A549 (cell line): ENCODE measurements at regions not wholly inside any gene's neighbourhood (a gene's known extent, or its start where the extent isn't known, plus 50 kb on each side); places are given as distances from the start of the nearest gene placed in this dataset.

ENCODE experiments used
- ATAC-seq, 2 experiments: fragments of 200-7000 bp in 1 of 2; fragments of >200 bp in 1 of 2; cut with Nextera tagmentation in 1 of 2; cut with Tn5 transposase in 1 of 2; 3 replicates each; pipeline versions ENCODE4 v1.8.0 to v1.9.1; 2018 to 2020; ENCODE audit warnings: mild to moderate bottlenecking in 1 of 2, moderate library complexity in 1 of 2
- CTCF ChIA-PET: fragments of 300-600 bp; sonication (Branson Sonifier 250); formaldehyde crosslinking; extraction: SDS; loops from one replicate; lab custom pipeline; 2021; ENCODE audit warnings: antibody characterized with exemption, inconsistent platforms; lab: Yijun Ruan, JAX
- POLR2A ChIA-PET: fragments of 350-600 bp; formaldehyde crosslinking; extraction: SDS; loops from one replicate; lab custom pipeline; 2021; ENCODE audit warnings: antibody characterized with exemption, inconsistent platforms; lab: Yijun Ruan, JAX
- DNase-seq, 2 experiments: peaks; one replicate each; pipeline versions ENCODE4 v3.0.0 to v3.0.0-alpha.2; 2011 to 2016; ENCODE audit warnings: low read depth in 1 of 2, low spot score in 1 of 2
- FAIRE-seq: peaks from 2 replicates; lab custom pipeline; 2011; peaks lifted over from hg19 to GRCh38; lab: Jason Lieb, UNC
- H3K27ac ChIP-seq, 2 experiments: fragments of >200 bp; sonication (Bioruptor Twin); formaldehyde crosslinking; 3 replicates each; pipeline ENCODE4 v1.5.1; 2016 to 2017
- H3K4me1 ChIP-seq: fragments of >200 bp; sonication (Bioruptor Twin); formaldehyde crosslinking; 3 replicates; pipeline ENCODE4 v1.6.1; 2016
- H3K4me2 ChIP-seq: fragments of >200 bp; sonication (Bioruptor Twin); formaldehyde crosslinking; 3 replicates; pipeline ENCODE4 v1.6.1; 2016
- H3K4me3 ChIP-seq: fragments of >200 bp; sonication (Bioruptor Twin); formaldehyde crosslinking; 3 replicates; pipeline ENCODE4 v1.5.1; 2016
- H3K9me3 ChIP-seq: fragments of >200 bp; sonication (Bioruptor Twin); formaldehyde crosslinking; 3 replicates; pipeline ENCODE4 v1.6.1; 2016
- BHLHE40 ChIP-seq: IDR thresholded peaks from 2 replicates; pipeline ENCODE4 v1.6.1; 2012; ENCODE audit warnings: low read depth, low read length, inconsistent platforms
- CBX2 ChIP-seq: fragments of 200-600 bp; sonication (generic); IDR thresholded peaks from 2 replicates; pipeline ENCODE4 v1.6.1; 2016; ENCODE audit warnings: low read depth, mild to moderate bottlenecking, borderline replicate concordance
- CEBPB ChIP-seq, 2 experiments: fragments of >200 bp in 1 of 2; sonication (Bioruptor Twin) in 1 of 2; formaldehyde crosslinking in 1 of 2; IDR thresholded peaks; 2 replicates each; pipeline ENCODE4 v1.6.1; 2012 to 2016
- CHD4 ChIP-seq: fragments of 200-600 bp; sonication (generic); IDR thresholded peaks from 2 replicates; pipeline ENCODE4 v1.6.1; 2016; ENCODE audit warnings: antibody characterized with exemption, mild to moderate bottlenecking, borderline replicate concordance
- EHF ChIP-seq: fragments of 250-450 bp; sonication (Bioruptor Pico); IDR thresholded peaks from 2 replicates; pipeline ENCODE4 v1.5.0; 2020; ENCODE audit warnings: mild to moderate bottlenecking
- EP300 ChIP-seq, 2 experiments: fragments of >200 bp; sonication (Bioruptor Twin); formaldehyde crosslinking; IDR thresholded peaks; 2 replicates in 1 of 2; 3 replicates in 1 of 2; pipeline ENCODE4 v1.6.1; 2016 to 2017
- ESRRA ChIP-seq: fragments of 150-350 bp; IDR thresholded peaks from 2 replicates; pipeline ENCODE4 v1.6.1; 2014; ENCODE audit warnings: mild to moderate bottlenecking, low read length, borderline replicate concordance
- HDAC2 ChIP-seq: fragments of 200-600 bp; sonication (generic); IDR thresholded peaks from 2 replicates; pipeline ENCODE4 v1.6.1; 2016
- HOXA7 ChIP-seq: fragments of 250-450 bp; sonication (Bioruptor Pico); IDR thresholded peaks from 2 replicates; pipeline ENCODE4 v1.5.0; 2020; ENCODE audit warnings: mild to moderate bottlenecking, moderate library complexity
- KDM5A ChIP-seq: fragments of 200-600 bp; sonication (generic); IDR thresholded peaks from 2 replicates; pipeline ENCODE4 v1.6.1; 2016; ENCODE audit warnings: antibody characterized with exemption, mild to moderate bottlenecking
- MAX ChIP-seq: IDR thresholded peaks from 2 replicates; pipeline ENCODE4 v1.6.1; 2012
- MAZ ChIP-seq: fragments of 150-350 bp; IDR thresholded peaks from 2 replicates; pipeline ENCODE4 v1.6.1; 2014; ENCODE audit warnings: antibody characterized with exemption, low read depth, low read length, borderline replicate concordance
- PBX3 ChIP-seq: IDR thresholded peaks from 2 replicates; pipeline ENCODE4 v1.6.1; 2012
- POLR2A ChIP-seq: IDR thresholded peaks from 2 replicates; pipeline ENCODE4 v1.6.1; 2012; ENCODE audit warnings: mild to moderate bottlenecking, low read length
- RAD21 ChIP-seq, 2 experiments: fragments of >200 bp in 1 of 2; sonication (Bioruptor Twin) in 1 of 2; formaldehyde crosslinking in 1 of 2; IDR thresholded peaks in 1 of 2; conservative IDR thresholded peaks in 1 of 2; 2 replicates in 1 of 2; 3 replicates in 1 of 2; pipeline ENCODE4 v1.6.1; 2012 to 2018; ENCODE audit warnings: inconsistent platforms in 1 of 2
- SREBF2 ChIP-seq: fragments of 450-650 bp; IDR thresholded peaks from 2 replicates; pipeline ENCODE4 v1.6.1; 2014; ENCODE audit warnings: mild to moderate bottlenecking, moderate library complexity
- TP53 ChIP-seq: fragments of 250-450 bp; sonication (Bioruptor Pico); IDR thresholded peaks from 2 replicates; pipeline ENCODE4 v1.5.0; 2021; ENCODE audit warnings: mild to moderate bottlenecking, moderate library complexity
- ZFP36 ChIP-seq: fragments of 450-650 bp; IDR thresholded peaks from 2 replicates; pipeline ENCODE4 v1.6.1; 2014; ENCODE audit warnings: borderline replicate concordance; ENCODE audit not compliant: partially characterized antibody
- WGBS: methylation state at CpG from one replicate; pipeline ENCODE4 v1.1.6; 2017; ENCODE audit errors: missing lambda C conversion rate; 5-methylcytosine and 5-hydroxymethylcytosine counted together
- TF ChIP-seq, protein P1 (sequence below): fragments of 200-600 bp; sonication (generic); IDR thresholded peaks from 2 replicates; pipeline ENCODE4 v1.6.1; 2016; ENCODE audit warnings: antibody characterized with exemption, mild to moderate bottlenecking, moderate library complexity
- TF ChIP-seq, protein P2 (sequence below): fragments of >200 bp; sonication (Bioruptor Twin); formaldehyde crosslinking; IDR thresholded peaks from 2 replicates; pipeline ENCODE4 v1.6.1; 2016

DNA sequence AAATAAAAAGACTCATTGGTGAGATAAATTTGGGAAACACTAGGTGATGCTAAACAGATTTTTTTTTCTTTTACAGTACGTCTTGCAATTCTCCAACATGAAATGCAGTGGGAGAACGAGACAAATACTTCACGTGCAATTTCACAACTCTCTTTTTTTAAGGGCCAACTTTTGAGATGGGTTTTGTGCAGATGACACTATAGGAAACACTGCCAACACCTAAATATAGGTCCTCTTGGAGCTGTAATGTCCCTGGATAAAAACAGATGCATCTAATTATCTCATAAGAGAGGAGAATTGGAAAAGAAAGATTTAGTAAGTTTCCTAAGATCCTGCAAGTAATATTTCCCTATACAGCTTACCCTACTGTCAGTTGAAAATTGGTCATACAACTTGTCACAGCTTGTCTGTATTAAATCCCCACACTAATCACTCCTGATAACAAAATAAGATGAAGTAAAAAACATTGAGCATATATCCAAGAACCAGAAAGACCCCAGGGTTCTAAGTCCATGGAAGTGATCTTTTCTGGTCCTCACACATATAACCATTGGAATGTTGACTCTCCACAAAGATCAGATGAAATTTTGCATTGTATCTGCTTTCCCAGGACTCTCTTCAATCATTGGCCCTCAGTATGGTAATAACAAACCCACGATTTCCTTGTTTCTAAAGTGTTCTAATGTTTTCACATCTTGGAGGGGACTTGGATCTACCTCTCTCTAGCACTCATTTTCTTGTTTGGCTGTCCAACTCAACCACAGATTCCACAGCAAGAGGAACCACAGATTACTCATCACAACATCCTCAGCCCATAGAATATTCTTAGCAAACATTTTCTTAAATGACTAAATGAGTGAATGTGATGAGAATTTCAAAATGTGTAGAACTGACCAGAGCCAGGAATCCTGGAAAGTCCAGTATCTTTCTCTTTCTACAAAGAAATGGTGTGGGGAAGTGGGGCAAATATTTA, 769.4 kb upstream of the USP15 start:
- CTCF ChIA-PET = no interaction called here

DNA sequence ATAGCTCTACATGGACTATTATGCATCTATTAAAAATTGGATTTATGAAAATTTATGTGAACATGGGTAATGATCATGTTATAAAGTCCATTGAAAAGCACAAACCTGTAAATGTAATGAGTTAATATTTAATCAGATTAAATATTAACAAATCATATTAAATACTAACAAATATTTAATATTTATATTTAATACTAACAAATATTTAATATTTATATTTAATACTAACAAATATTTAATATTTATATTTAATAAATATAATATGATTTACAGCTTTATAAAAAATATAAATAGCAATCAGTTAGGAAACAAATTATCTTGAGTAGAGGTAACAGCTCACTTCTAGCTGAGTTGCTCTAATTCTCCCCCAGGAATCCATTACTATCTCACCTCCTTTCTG, 758.0 kb upstream of the USP15 start:
- ATAC-seq = no peak
- H3K4me2 ChIP-seq = no peak overlapping the region
- no peaks in the 10 kb centered on the region for H3K4me1 ChIP-seq
- H3K27ac ChIP-seq = no peak overlapping the region
- no peaks in the 10 kb centered on the region for H3K9me3 ChIP-seq
- DNase-seq = no peak
- ChIA-PET POLR2A (no interaction called here), CTCF (no interaction called here)
- no peak for TF ChIP-seq KDM5A
- FAIRE-seq = no peak
- H3K4me3 ChIP-seq = no peak overlapping the region

More for the DNA sequence above, 769.4 kb upstream of the USP15 start:
- under 1% methylated on average over 4 of the region's 4 CpGs for WGBS
- no peak overlapping the region for H3K27ac ChIP-seq
- POLR2A ChIA-PET = no interaction called here
- DNase-seq (no peak), ATAC-seq (no peak), FAIRE-seq (no peak)
- H3K4me3 ChIP-seq = no peak overlapping the region
- H3K4me2 ChIP-seq = no peak overlapping the region
- H3K4me1 ChIP-seq = no peaks in the 10 kb centered on the region
- no peaks in the 10 kb centered on the region; the same call in 2 of the 3 replicates for H3K9me3 ChIP-seq
- TF ChIP-seq KDM5A (no peak), BHLHE40 (no peak), POLR2A (no peak)

- H3K27ac ChIP-seq = no peak overlapping the region
- H3K4me1 ChIP-seq = no peaks in the 10 kb centered on the region
- no peak overlapping the region for H3K4me2 ChIP-seq
- no peak for ATAC-seq
- 0% methylated on average over 1 of the region's 1 CpG for WGBS
- FAIRE-seq = no peak
- no peak for TF ChIP-seq SREBF2
- no peak overlapping the region for H3K4me3 ChIP-seq
- H3K9me3 ChIP-seq = no peaks in the 10 kb centered on the region
- DNase-seq = no peak
- ChIA-PET CTCF (no interaction called here), POLR2A (no interaction called here)
Observed at GRCh38 chr12:61504396-61505080, 755.7 kb upstream of the USP15 start.

DNA sequence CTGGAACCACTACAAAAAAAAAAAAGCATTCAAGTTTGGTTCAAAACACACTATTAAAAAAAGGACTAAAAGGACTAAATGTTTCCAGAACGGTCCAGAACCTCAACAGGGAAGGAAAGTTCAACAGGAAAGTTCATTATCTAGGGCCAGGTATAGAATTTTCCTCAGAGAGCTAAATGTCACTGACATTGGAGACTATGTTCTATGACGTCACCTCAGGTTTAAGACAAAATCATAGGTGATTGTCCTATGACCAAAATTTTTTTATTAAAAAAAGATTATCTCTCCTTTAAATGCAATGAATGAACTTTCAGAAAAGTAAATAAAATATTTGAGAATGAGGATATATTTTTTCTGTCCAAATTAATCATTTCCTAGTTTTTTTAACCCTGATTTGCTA, 746.7 kb upstream of the USP15 start:
- Histone ChIP-seq H3K4me1 (no peaks in the 10 kb centered on the region), H3K4me3 (no peak overlapping the region), H3K4me2 (no peak overlapping the region), H3K27ac (no peak overlapping the region), H3K9me3 (no peaks in the 10 kb centered on the region)
- ATAC-seq (no peak), DNase-seq (no peak), FAIRE-seq (no peak)
- whole genome bisulfite sequencing = 3% methylated on average over 2 of the region's 2 CpGs
- CTCF ChIA-PET = no interaction called here
- TF ChIP-seq TP53 (CRISPR knock-in tag) (no peak), CBX2 (no peak), CEBPB (IDR thresholded peaks at IDR 0.05) (no peak), EHF (CRISPR knock-in tag) (no peak), MAZ (no peak), EP300 (IDR thresholded peaks at IDR 0.05) (no peak), MAX (no peak), POLR2A (no peak), PBX3 (no peak), ESRRA (no peak), CHD4 (no peak), RAD21 (conservative IDR thresholded peaks at IDR 0.05 in 1 of 2, IDR thresholded peaks at IDR 0.05 in 1 of 2) (no peak), ZFP36 (no peak), HOXA7 (CRISPR knock-in tag) (no peak), HDAC2 (no peak)
- TF ChIP-seq, protein P1, sequence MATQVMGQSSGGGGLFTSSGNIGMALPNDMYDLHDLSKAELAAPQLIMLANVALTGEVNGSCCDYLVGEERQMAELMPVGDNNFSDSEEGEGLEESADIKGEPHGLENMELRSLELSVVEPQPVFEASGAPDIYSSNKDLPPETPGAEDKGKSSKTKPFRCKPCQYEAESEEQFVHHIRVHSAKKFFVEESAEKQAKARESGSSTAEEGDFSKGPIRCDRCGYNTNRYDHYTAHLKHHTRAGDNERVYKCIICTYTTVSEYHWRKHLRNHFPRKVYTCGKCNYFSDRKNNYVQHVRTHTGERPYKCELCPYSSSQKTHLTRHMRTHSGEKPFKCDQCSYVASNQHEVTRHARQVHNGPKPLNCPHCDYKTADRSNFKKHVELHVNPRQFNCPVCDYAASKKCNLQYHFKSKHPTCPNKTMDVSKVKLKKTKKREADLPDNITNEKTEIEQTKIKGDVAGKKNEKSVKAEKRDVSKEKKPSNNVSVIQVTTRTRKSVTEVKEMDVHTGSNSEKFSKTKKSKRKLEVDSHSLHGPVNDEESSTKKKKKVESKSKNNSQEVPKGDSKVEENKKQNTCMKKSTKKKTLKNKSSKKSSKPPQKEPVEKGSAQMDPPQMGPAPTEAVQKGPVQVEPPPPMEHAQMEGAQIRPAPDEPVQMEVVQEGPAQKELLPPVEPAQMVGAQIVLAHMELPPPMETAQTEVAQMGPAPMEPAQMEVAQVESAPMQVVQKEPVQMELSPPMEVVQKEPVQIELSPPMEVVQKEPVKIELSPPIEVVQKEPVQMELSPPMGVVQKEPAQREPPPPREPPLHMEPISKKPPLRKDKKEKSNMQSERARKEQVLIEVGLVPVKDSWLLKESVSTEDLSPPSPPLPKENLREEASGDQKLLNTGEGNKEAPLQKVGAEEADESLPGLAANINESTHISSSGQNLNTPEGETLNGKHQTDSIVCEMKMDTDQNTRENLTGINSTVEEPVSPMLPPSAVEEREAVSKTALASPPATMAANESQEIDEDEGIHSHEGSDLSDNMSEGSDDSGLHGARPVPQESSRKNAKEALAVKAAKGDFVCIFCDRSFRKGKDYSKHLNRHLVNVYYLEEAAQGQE = no peak
- TF ChIP-seq, protein P2, sequence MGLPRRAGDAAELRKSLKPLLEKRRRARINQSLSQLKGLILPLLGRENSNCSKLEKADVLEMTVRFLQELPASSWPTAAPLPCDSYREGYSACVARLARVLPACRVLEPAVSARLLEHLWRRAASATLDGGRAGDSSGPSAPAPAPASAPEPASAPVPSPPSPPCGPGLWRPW = no peak
- POLR2A ChIA-PET = no interaction called here
